Spleen (tissue), 7 donors: ENCODE measurements at regions not wholly inside any gene's neighbourhood (a gene's known extent, or its start where the extent isn't known, plus 50 kb on each side); places are given as distances from the start of the nearest gene placed in this dataset.

Source experiments
- POLR2A ChIP-seq, 3 donors: fragments of 450-650 bp; IDR thresholded peaks; one replicate each; pipeline ENCODE4 v1.5.1; 2017; ENCODE audit warnings: antibody characterized with exemption in 3 of 3, mild to moderate bottlenecking in 1 of 3
- POLR2AphosphoS5 ChIP-seq, 3 donors: sonication (generic); formaldehyde crosslinking; IDR thresholded peaks; one replicate each; pipeline ENCODE4 v1.5.1; 2017; ENCODE audit warnings: antibody characterized with exemption in 3 of 3
- TF ChIP-seq, protein P1 (sequence below), 11 experiments: fragments of 200-600 bp in 7 of 11; fragments of 450-650 bp in 4 of 11; sonication (generic) in 4 of 11; IDR thresholded peaks in 8 of 11; conservative IDR thresholded peaks in 3 of 11; 1 replicate in 7 of 11; 2 replicates in 4 of 11; pipeline versions ENCODE4 v1.4.0 to v1.8.0; 2016 to 2021; ENCODE audit warnings: antibody characterized with exemption in 11 of 11, inconsistent platforms in 4 of 11, mild to moderate bottlenecking in 1 of 11
- donor health status: DM: no; HTN: no; CAD: no; lungs with moderate emphysema.
- donor health status: DM: no; HTN: no; CAD: no.
- donor health status: DM: no; HTN: no; CAD: no.

DNA sequence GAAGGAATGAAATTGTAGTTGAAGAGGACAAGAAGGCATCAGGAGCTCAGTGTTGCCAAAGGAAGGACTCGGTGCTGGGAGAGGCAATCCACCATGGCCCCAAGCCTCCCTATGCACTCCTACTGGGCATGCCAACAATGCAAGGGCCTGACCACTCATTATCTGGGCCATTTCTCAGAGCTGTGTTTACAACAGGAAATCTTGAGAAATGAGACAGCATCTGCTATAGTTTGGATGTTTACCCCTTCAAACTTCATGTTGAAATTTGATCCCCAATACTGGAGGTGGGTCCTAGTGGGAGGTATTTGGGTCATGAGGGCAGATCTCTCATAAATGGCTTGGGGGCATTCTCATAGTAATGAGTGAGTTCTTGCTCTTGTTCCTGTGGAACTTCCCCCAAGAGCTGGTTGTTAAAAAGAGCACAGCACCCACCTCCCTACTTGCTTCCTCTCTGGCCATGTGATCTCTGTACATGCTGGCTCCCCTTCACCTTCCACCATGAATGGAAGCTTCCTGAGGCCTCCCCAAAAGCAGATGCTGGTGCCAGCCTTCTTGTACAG is 50.8 kb upstream of the AOAH start:
- TF ChIP-seq POLR2A (IDR thresholded peaks at IDR 0.05): no peak
- TF ChIP-seq, protein P1, sequence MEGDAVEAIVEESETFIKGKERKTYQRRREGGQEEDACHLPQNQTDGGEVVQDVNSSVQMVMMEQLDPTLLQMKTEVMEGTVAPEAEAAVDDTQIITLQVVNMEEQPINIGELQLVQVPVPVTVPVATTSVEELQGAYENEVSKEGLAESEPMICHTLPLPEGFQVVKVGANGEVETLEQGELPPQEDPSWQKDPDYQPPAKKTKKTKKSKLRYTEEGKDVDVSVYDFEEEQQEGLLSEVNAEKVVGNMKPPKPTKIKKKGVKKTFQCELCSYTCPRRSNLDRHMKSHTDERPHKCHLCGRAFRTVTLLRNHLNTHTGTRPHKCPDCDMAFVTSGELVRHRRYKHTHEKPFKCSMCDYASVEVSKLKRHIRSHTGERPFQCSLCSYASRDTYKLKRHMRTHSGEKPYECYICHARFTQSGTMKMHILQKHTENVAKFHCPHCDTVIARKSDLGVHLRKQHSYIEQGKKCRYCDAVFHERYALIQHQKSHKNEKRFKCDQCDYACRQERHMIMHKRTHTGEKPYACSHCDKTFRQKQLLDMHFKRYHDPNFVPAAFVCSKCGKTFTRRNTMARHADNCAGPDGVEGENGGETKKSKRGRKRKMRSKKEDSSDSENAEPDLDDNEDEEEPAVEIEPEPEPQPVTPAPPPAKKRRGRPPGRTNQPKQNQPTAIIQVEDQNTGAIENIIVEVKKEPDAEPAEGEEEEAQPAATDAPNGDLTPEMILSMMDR (IDR thresholded peaks at IDR 0.05 in 8 of 11, conservative IDR thresholded peaks at IDR 0.05 in 3 of 11): no peak
- no peak for TF ChIP-seq POLR2AphosphoS5 (IDR thresholded peaks at IDR 0.05)
